H9 (cell line): ENCODE measurements at regions not wholly inside any gene's neighbourhood (a gene's known extent, or its start where the extent isn't known, plus 50 kb on each side); places are given as distances from the start of the nearest gene placed in this dataset.

Experiments used
- DNase-seq: peaks from one replicate; pipeline ENCODE4 v3.0.0-alpha.2; 2017
- H2AFZ ChIP-seq: one replicate; pipeline ENCODE4 v1.6.1; 2013; ENCODE audit warnings: mild to moderate bottlenecking, low read length, control low read depth, moderate library complexity
- H2AK5ac ChIP-seq: 2 replicates; pipeline ENCODE4 v1.6.1; 2013; ENCODE audit warnings: low read length, control low read depth, mixed read lengths; ENCODE audit not compliant: insufficient read length
- H2BK120ac ChIP-seq: one replicate; pipeline ENCODE4 v1.6.1; 2013; ENCODE audit warnings: low read depth, mild to moderate bottlenecking, low read length, control low read depth, inconsistent platforms; ENCODE audit not compliant: poor library complexity, severe bottlenecking
- H2BK12ac ChIP-seq: 2 replicates; pipeline ENCODE4 v1.6.1; 2013; ENCODE audit warnings: low read length, control low read depth, mixed read lengths, low read depth; ENCODE audit not compliant: insufficient read length
- H2BK15ac ChIP-seq: 2 replicates; pipeline ENCODE4 v1.6.1; 2013; ENCODE audit warnings: low read depth, low read length, control low read depth
- H2BK20ac ChIP-seq: one replicate; pipeline ENCODE4 v1.6.1; 2013; ENCODE audit warnings: low read depth, mild to moderate bottlenecking, low read length, control low read depth, inconsistent platforms; ENCODE audit not compliant: poor library complexity, severe bottlenecking
- H2BK5ac ChIP-seq: 2 replicates; pipeline ENCODE4 v1.6.1; 2013; ENCODE audit warnings: low read length, control low read depth, mixed read lengths; ENCODE audit not compliant: insufficient read length
- H3K14ac ChIP-seq: 2 replicates; pipeline ENCODE4 v1.6.1; 2013; ENCODE audit warnings: low read length, control low read depth; ENCODE audit not compliant: insufficient read depth
- H3K18ac ChIP-seq: 2 replicates; pipeline ENCODE4 v1.6.1; 2013; ENCODE audit warnings: low read depth, mild to moderate bottlenecking, mixed read lengths, low read length, control low read depth; ENCODE audit not compliant: insufficient read length
- H3K23ac ChIP-seq: 2 replicates; pipeline ENCODE4 v1.6.1; 2013; ENCODE audit warnings: low read length, control low read depth, mixed read lengths, low read depth; ENCODE audit not compliant: insufficient read length
- H3K23me2 ChIP-seq: 2 replicates; pipeline ENCODE4 v1.6.1; 2013; ENCODE audit warnings: low read depth, mild to moderate bottlenecking, mixed read lengths, low read length, control low read depth; ENCODE audit not compliant: insufficient read length, poor library complexity, severe bottlenecking
- H3K27ac ChIP-seq: 2 replicates; pipeline ENCODE4 v1.5.1; 2013; ENCODE audit warnings: low read length, control low read depth, mixed read lengths, low read depth; ENCODE audit not compliant: insufficient read length
- H3K27me3 ChIP-seq: 2 replicates; pipeline ENCODE4 v1.6.1; 2013; ENCODE audit warnings: low read length, control low read depth, inconsistent platforms; ENCODE audit not compliant: insufficient read depth
- H3K4ac ChIP-seq: 2 replicates; pipeline ENCODE4 v1.6.1; 2013; ENCODE audit warnings: low read depth, mild to moderate bottlenecking, control low read depth, inconsistent platforms, low read length, moderate library complexity
- H3K4me1 ChIP-seq: 2 replicates; pipeline ENCODE4 v1.6.1; 2013; ENCODE audit warnings: low read length, control low read depth, inconsistent platforms; ENCODE audit not compliant: insufficient read depth
- H3K4me2 ChIP-seq: 2 replicates; pipeline ENCODE4 v1.6.1; 2013; ENCODE audit warnings: low read length, control low read depth, mixed read lengths; ENCODE audit not compliant: insufficient read length, insufficient read depth
- H3K56ac ChIP-seq: 2 replicates; pipeline ENCODE4 v1.6.1; 2013; ENCODE audit warnings: low read depth, mild to moderate bottlenecking, mixed read lengths, low read length, control low read depth; ENCODE audit not compliant: insufficient read length
- H3K79me1 ChIP-seq: 2 replicates; pipeline ENCODE4 v1.6.1; 2013; ENCODE audit warnings: low read depth, mild to moderate bottlenecking, moderate library complexity, low read length, control low read depth, inconsistent platforms; ENCODE audit not compliant: insufficient read depth, poor library complexity, severe bottlenecking
- H3K79me2 ChIP-seq: 2 replicates; pipeline ENCODE4 v1.6.1; 2013; ENCODE audit warnings: low read length, control low read depth, inconsistent platforms; ENCODE audit not compliant: insufficient read depth
- H3K9ac ChIP-seq: 2 replicates; pipeline ENCODE4 v1.6.1; 2013; ENCODE audit warnings: low read length, control low read depth, mixed read lengths; ENCODE audit not compliant: insufficient read length; ENCODE audit errors: extremely low read depth
- H3K9me3 ChIP-seq: one replicate; pipeline ENCODE4 v1.6.1; 2013; ENCODE audit warnings: low read depth, low read length, inconsistent platforms; ENCODE audit not compliant: control insufficient read depth
- H3T11ph ChIP-seq: one replicate; pipeline ENCODE4 v1.6.1; 2013; ENCODE audit warnings: mild to moderate bottlenecking, low read length, control low read depth, inconsistent platforms
- H4K20me1 ChIP-seq: one replicate; pipeline ENCODE4 v1.6.1; 2013; ENCODE audit not compliant: control insufficient read depth, insufficient read length, insufficient read depth
- H4K5ac ChIP-seq: 2 replicates; pipeline ENCODE4 v1.6.1; 2013; ENCODE audit warnings: low read depth, mild to moderate bottlenecking, mixed read lengths, low read length, control low read depth; ENCODE audit not compliant: insufficient read length
- H4K8ac ChIP-seq: replicated peaks from 2 replicates; pipeline ENCODE4 v1.6.1; 2013; ENCODE audit warnings: low read length, control low read depth, mixed read lengths, low read depth; ENCODE audit not compliant: insufficient read length
- H4K91ac ChIP-seq: 2 replicates; pipeline ENCODE4 v1.6.1; 2013; ENCODE audit warnings: low read depth, mild to moderate bottlenecking, moderate library complexity, mixed read lengths, low read length, control low read depth; ENCODE audit not compliant: insufficient read length
- H3K27ac Mint-ChIP-seq, 3 experiments: 2 replicates in 2 of 3; 3 replicates in 1 of 3; pipeline ENCODE4 v1.8.0; 2020 to 2021; ENCODE audit warnings: mixed read lengths in 3 of 3, mild to moderate bottlenecking in 1 of 3, moderate library complexity in 1 of 3
- H3K27me3 Mint-ChIP-seq: 2 replicates; pipeline ENCODE4 v1.8.0; 2021; ENCODE audit warnings: low read depth, mild to moderate bottlenecking, moderate library complexity, mixed read lengths
- H3K36me3 Mint-ChIP-seq, 3 experiments: 2 replicates in 2 of 3; 3 replicates in 1 of 3; pipeline ENCODE4 v1.8.0; 2020 to 2021; ENCODE audit warnings: low read depth in 3 of 3, mixed read lengths in 3 of 3; ENCODE audit not compliant: insufficient read depth in 1 of 3
- H3K4me1 Mint-ChIP-seq, 2 experiments: 2 replicates each; pipeline ENCODE4 v1.8.0; 2020; ENCODE audit warnings: mixed read lengths in 2 of 2
- H3K4me3 Mint-ChIP-seq, 2 experiments: 2 replicates in 1 of 2; 3 replicates in 1 of 2; pipeline ENCODE4 v1.8.0; 2020 to 2021; ENCODE audit warnings: mild to moderate bottlenecking in 2 of 2, mixed read lengths in 2 of 2, moderate library complexity in 1 of 2
- H3K9me3 Mint-ChIP-seq, 2 experiments: 2 replicates in 1 of 2; 3 replicates in 1 of 2; pipeline ENCODE4 v1.8.0; 2020; ENCODE audit warnings: mild to moderate bottlenecking in 2 of 2, mixed read lengths in 2 of 2, moderate library complexity in 1 of 2
- WGBS: extraction: QIAGEN DNeasy Blood & Tissue Kit; methylation state at CpG from one replicate; pipeline ENCODE4 v1.1.7; 2013; ENCODE audit warnings: missing lambda C conversion rate, low lambda C conversion rate, mixed read lengths; ENCODE audit not compliant: insufficient read length; ENCODE audit errors: extremely low coverage; 5-methylcytosine and 5-hydroxymethylcytosine counted together
- TF ChIP-seq, protein P1 (sequence below): fragments of 200-600 bp; sonication (generic); conservative IDR thresholded peaks from 3 replicates; pipeline ENCODE4 v1.8.0; 2021; ENCODE audit warnings: antibody characterized with exemption, mild to moderate bottlenecking

DNA sequence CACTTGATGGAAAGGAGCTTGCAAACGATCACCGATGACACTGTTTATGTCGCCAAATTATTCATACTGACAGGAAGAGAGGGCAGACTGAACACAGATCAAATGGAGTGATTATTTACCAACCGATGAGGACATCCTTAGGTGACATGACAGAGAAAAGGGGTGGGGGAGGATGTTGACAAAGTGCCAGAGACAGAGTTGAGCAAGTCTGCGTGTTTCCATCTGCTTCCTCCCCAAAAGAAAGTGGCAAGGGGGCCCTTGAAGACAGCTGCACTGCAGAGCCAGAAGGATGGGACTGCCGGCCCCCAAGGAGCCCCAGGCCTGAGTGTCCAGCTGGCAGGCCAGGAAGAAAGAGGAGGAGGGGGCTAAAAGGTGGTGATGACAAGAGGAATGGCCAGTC, 191.0 kb upstream of the RPL38 start:
- no peak overlapping the region for H3K9ac ChIP-seq
- WGBS: no CpG with 5 or more reads among the region's 6 CpGs
- H3K4me1 ChIP-seq: no peaks in the 10 kb centered on the region
- H4K91ac ChIP-seq: no peak overlapping the region
- no peak overlapping the region for H2AFZ ChIP-seq
- H3K36me3 Mint-ChIP-seq: no peaks in the 10 kb centered on the region; a peak in 1 of 7 replicates
- no peaks in the 10 kb centered on the region for H3K9me3 Mint-ChIP-seq
- H3K79me1 ChIP-seq: no peaks in the 10 kb centered on the region
- peaks cover 30% of the 10 kb centered on the region for H3K27me3 Mint-ChIP-seq
- H2BK12ac ChIP-seq: no peak overlapping the region
- no peak overlapping the region for H3K4ac ChIP-seq
- H2BK5ac ChIP-seq: no peak overlapping the region
- H3K56ac ChIP-seq: no peak overlapping the region
- H2BK15ac ChIP-seq: no peak overlapping the region
- no peak overlapping the region for H3K27ac Mint-ChIP-seq
- H3K9me3 ChIP-seq: no peaks in the 10 kb centered on the region
- H3K27ac ChIP-seq: no peak overlapping the region
- no peak overlapping the region for H2AK5ac ChIP-seq
- H3K4me3 Mint-ChIP-seq: no peak overlapping the region
- no peak overlapping the region for H4K8ac ChIP-seq
- TF ChIP-seq, protein P1, sequence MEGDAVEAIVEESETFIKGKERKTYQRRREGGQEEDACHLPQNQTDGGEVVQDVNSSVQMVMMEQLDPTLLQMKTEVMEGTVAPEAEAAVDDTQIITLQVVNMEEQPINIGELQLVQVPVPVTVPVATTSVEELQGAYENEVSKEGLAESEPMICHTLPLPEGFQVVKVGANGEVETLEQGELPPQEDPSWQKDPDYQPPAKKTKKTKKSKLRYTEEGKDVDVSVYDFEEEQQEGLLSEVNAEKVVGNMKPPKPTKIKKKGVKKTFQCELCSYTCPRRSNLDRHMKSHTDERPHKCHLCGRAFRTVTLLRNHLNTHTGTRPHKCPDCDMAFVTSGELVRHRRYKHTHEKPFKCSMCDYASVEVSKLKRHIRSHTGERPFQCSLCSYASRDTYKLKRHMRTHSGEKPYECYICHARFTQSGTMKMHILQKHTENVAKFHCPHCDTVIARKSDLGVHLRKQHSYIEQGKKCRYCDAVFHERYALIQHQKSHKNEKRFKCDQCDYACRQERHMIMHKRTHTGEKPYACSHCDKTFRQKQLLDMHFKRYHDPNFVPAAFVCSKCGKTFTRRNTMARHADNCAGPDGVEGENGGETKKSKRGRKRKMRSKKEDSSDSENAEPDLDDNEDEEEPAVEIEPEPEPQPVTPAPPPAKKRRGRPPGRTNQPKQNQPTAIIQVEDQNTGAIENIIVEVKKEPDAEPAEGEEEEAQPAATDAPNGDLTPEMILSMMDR: no peak
- no peak overlapping the region for H3K18ac ChIP-seq
- H4K20me1 ChIP-seq: no peaks in the 10 kb centered on the region
- H3K14ac ChIP-seq: no peak overlapping the region
- H3K27me3 ChIP-seq: no peaks in the 10 kb centered on the region; the same call in 1 of the 2 replicates
- H3T11ph ChIP-seq: no peak overlapping the region
- no peaks in the 10 kb centered on the region for H3K23me2 ChIP-seq
- H2BK120ac ChIP-seq: no peak overlapping the region
- DNase-seq: no peak
- H3K79me2 ChIP-seq: no peaks in the 10 kb centered on the region
- peaks cover 19 to 52% of the 10 kb centered on the region in 2 experiments for H3K4me1 Mint-ChIP-seq
- no peak overlapping the region for H2BK20ac ChIP-seq
- H4K5ac ChIP-seq: no peak overlapping the region
- no peak overlapping the region for H3K4me2 ChIP-seq
- no peak overlapping the region for H3K23ac ChIP-seq
